ENCODE measurements at regions not wholly inside any gene's neighbourhood (a gene's known extent, or its start where the extent isn't known, plus 50 kb on each side); places are given as distances from the start of the nearest gene placed in this dataset.

- Histone ChIP-seq H3K4me3 (ENCODE audit: low read depth, low read length, poor library complexity, severe bottlenecking) (no peak overlapping the region), H3K9ac (ENCODE audit: low read length) (no peak overlapping the region), H2AFZ (ENCODE audit: low read length) (no peak overlapping the region), H3K4me2 (ENCODE audit: low read length) (no peak overlapping the region), H3K36me3 (ENCODE audit: insufficient read depth, low read length) (no peaks in the 10 kb centered on the region), H3K4me1 (ENCODE audit: insufficient read depth, low read length, severe bottlenecking) (no peaks in the 10 kb centered on the region), H4K20me1 (ENCODE audit: insufficient read depth, low read length) (no peaks in the 10 kb centered on the region), H3K79me2 (ENCODE audit: insufficient read depth, low read length) (no peaks in the 10 kb centered on the region), H3K27me3 (ENCODE audit: insufficient read depth, low read length) (no peaks in the 10 kb centered on the region), H3K9me3 (ENCODE audit: low read length) (no peaks in the 10 kb centered on the region), H3K9me2 (ENCODE audit: low read depth, low read length) (no peaks in the 10 kb centered on the region), H3F3A (ENCODE audit: insufficient read depth, low read length) (no peaks in the 10 kb centered on the region), H3K27ac (ENCODE audit: low read depth, low read length, poor library complexity, severe bottlenecking) (no peak overlapping the region)
- TF ChIP-seq EZH2 (IDR thresholded peaks at IDR 0.05; ENCODE audit: borderline replicate concordance, low read length): no peak
- TF ChIP-seq CTCF (IDR thresholded peaks at IDR 0.05; ENCODE audit: low read length): no peak
These were observed 405.8 kb downstream of the ATP23 start for GRCh38 chr12:58347188-58347587.

DNA sequence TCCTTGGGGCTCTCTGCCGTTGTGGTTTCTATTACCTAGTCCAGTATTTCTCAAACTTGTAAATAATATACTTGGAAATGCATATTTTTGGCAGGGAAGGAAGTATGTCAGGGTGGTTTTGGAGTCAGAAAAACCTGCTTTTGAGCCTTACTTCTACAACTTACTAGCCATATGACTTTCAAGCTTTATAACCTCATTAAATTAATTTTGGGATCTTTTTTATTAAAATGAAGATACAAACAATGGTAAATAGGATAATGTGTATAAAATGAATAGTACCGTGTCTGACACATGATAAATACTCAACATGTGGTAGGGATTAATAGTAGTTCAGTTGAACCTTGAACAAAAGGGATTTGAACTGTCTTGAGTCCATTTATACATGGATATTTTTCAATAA, 406.3 kb downstream of the ATP23 start:
- no peaks in the 10 kb centered on the region for H3K79me2 ChIP-seq (ENCODE audit: insufficient read depth, low read length)
- no peaks in the 10 kb centered on the region for H4K20me1 ChIP-seq (ENCODE audit: insufficient read depth, low read length)
- no peaks in the 10 kb centered on the region for H3K36me3 ChIP-seq (ENCODE audit: insufficient read depth, low read length)
- no peak overlapping the region for H3K4me3 ChIP-seq (ENCODE audit: low read depth, low read length, poor library complexity, severe bottlenecking)
- H3K27ac ChIP-seq (ENCODE audit: low read depth, low read length, poor library complexity, severe bottlenecking): no peak overlapping the region
- H3K4me1 ChIP-seq (ENCODE audit: insufficient read depth, low read length, severe bottlenecking): no peaks in the 10 kb centered on the region
- no peaks in the 10 kb centered on the region for H3F3A ChIP-seq (ENCODE audit: insufficient read depth, low read length)
- H2AFZ ChIP-seq (ENCODE audit: low read length): no peak overlapping the region
- TF ChIP-seq EZH2 (IDR thresholded peaks at IDR 0.05; ENCODE audit: borderline replicate concordance, low read length) (no peak), CTCF (IDR thresholded peaks at IDR 0.05; ENCODE audit: low read length) (no peak)
- no peak overlapping the region for H3K9ac ChIP-seq (ENCODE audit: low read length)
- H3K9me3 ChIP-seq (ENCODE audit: low read length): no peaks in the 10 kb centered on the region
- H3K9me2 ChIP-seq (ENCODE audit: low read depth, low read length): no peaks in the 10 kb centered on the region
- no peak overlapping the region for H3K4me2 ChIP-seq (ENCODE audit: low read length)
- H3K27me3 ChIP-seq (ENCODE audit: insufficient read depth, low read length): no peaks in the 10 kb centered on the region

DNA sequence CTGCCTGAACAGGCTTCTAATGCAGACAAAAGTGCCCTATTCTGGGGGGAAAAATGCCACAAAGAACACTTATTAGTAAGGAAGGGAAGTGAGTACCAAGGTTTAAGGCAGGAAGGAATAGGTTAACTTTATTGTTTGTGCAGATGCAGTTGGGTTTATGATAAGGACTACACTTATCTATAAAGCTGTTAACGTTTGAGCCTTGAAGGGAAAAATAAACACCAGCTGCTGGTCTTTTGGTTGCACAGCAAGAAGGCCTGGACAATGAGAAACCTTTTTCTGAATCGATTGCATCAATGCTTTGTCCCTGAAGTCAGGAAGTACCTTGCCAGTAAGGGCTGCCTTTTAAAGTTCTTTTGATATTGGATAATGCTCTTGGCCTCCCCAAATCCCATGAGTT, 407.8 kb downstream of the ATP23 start:
- TF ChIP-seq CTCF (IDR thresholded peaks at IDR 0.05; ENCODE audit: low read length): no peak
- no peak for TF ChIP-seq EZH2 (IDR thresholded peaks at IDR 0.05; ENCODE audit: borderline replicate concordance, low read length)
- Histone ChIP-seq H3K4me1 (ENCODE audit: insufficient read depth, low read length, severe bottlenecking) (no peaks in the 10 kb centered on the region), H3K36me3 (ENCODE audit: insufficient read depth, low read length) (no peaks in the 10 kb centered on the region), H3K79me2 (ENCODE audit: insufficient read depth, low read length) (no peaks in the 10 kb centered on the region), H3K27me3 (ENCODE audit: insufficient read depth, low read length) (no peaks in the 10 kb centered on the region), H3K27ac (ENCODE audit: low read depth, low read length, poor library complexity, severe bottlenecking) (no peak overlapping the region), H4K20me1 (ENCODE audit: insufficient read depth, low read length) (no peaks in the 10 kb centered on the region), H3K9me2 (ENCODE audit: low read depth, low read length) (no peaks in the 10 kb centered on the region), H3K9ac (ENCODE audit: low read length) (no peak overlapping the region), H3K9me3 (ENCODE audit: low read length) (no peaks in the 10 kb centered on the region), H3F3A (ENCODE audit: insufficient read depth, low read length) (no peaks in the 10 kb centered on the region), H3K4me2 (ENCODE audit: low read length) (no peak overlapping the region), H2AFZ (ENCODE audit: low read length) (no peak overlapping the region), H3K4me3 (ENCODE audit: low read depth, low read length, poor library complexity, severe bottlenecking) (no peak overlapping the region)
